ENCODE measurements at regions not wholly inside any gene's neighbourhood (a gene's known extent, or its start where the extent isn't known, plus 50 kb on each side); places are given as distances from the start of the nearest gene placed in this dataset.

DNA sequence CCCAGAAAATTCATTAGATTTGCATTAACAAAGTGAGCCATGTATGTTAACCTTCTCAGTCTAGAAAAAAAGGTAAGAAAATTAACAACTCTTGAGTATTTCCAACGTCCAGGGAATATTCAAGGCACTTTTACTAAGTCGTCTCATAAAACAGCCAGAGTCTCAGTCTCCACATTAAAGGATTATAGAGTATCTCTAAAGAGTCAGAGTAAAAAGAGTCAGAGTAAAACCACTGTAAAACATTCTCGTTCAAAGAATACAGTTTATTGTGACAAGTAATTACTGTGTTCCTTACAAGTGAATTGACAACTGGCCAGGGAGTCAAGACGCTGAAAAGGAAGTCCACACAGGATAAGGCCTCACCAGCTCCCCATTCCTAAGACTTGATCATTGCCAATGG is 97.2 kb upstream of the ISL1 start:
- no peaks in the 10 kb centered on the region for H3K36me3 ChIP-seq (ENCODE audit: insufficient read depth, low read length)
- no peak overlapping the region for H3K4me3 ChIP-seq (ENCODE audit: low read length)
- WGBS: 89% methylated on average over 4 of the region's 4 CpGs
- no peak overlapping the region for H3K27ac ChIP-seq (ENCODE audit: low read depth, low read length)
- no peaks in the 10 kb centered on the region for H3K27me3 ChIP-seq (ENCODE audit: insufficient read depth, low read length)
- no peaks in the 10 kb centered on the region for H3K9me3 ChIP-seq (ENCODE audit: insufficient read depth, low read depth, low read length)
- no peak overlapping the region for H3K9ac ChIP-seq (ENCODE audit: low read depth, low read length)
- peaks cover 13% of the 10 kb centered on the region; the same call in 1 of the 2 replicates for H3K4me1 ChIP-seq (ENCODE audit: insufficient read depth, low read length)

DNA sequence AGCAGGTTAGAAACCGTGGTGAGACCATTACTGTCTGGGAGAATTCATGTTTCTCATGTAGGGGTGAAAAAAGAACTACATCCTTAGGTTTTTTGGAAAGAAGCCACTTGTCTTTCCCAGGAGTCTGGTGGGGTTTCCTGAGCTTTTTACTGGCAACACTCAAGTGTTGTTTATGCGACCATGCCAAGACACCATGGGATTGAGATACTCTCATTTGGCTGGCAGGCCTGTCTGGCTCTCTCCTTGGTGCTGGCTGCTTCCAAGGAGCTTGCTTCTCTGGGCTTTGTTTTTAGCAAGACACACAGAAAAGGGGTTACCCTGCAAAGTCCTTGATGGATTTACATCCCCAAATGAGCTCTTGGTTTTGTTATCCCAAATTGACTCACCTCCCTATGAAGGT is 80.9 kb upstream of the ISL1 start:
- H3K4me3 ChIP-seq (ENCODE audit: low read length): no peak overlapping the region
- WGBS: 90% methylated on average over 2 of the region's 2 CpGs

DNA sequence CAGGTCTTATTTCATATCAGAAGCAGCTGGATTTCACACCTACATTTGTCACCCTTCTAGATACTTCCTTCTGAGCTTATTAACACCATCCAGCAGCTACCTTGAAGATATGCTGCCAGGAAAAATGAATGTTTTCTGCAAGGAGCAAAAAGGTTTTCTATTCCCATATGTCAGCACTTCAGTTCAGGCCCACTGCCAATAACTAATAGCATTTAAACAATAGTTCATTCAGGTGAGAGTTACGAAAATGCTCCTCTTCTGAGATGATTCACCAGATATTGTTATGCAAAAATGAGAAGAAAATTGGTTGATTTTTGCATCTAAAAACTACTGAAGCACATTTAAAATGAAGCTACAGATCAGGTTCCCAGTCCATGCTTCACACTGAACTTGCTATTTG is 56.4 kb upstream of the ISL1 start:
- no peak overlapping the region for H3K27ac ChIP-seq (ENCODE audit: low read depth, low read length)
- H3K27me3 ChIP-seq (ENCODE audit: insufficient read depth, low read length): no peaks in the 10 kb centered on the region
- 50% methylated on average over 1 of the region's 1 CpG for WGBS
- H3K9me3 ChIP-seq (ENCODE audit: insufficient read depth, low read depth, low read length): no peaks in the 10 kb centered on the region
- H3K4me3 ChIP-seq (ENCODE audit: low read length): no peak overlapping the region
- no peak overlapping the region for H3K9ac ChIP-seq (ENCODE audit: low read depth, low read length)
- no peaks in the 10 kb centered on the region for H3K36me3 ChIP-seq (ENCODE audit: insufficient read depth, low read length)
- peaks cover 13% of the 10 kb centered on the region for H3K4me1 ChIP-seq (ENCODE audit: insufficient read depth, low read length)

More for the DNA sequence above, 80.9 kb upstream of the ISL1 start:
- Histone ChIP-seq H3K9me3 (ENCODE audit: insufficient read depth, low read depth, low read length) (peaks cover 7% of the 10 kb centered on the region; the same call in 1 of the 2 replicates), H3K27me3 (ENCODE audit: insufficient read depth, low read length) (no peaks in the 10 kb centered on the region), H3K36me3 (ENCODE audit: insufficient read depth, low read length) (no peaks in the 10 kb centered on the region), H3K9ac (ENCODE audit: low read depth, low read length) (no peak overlapping the region), H3K4me1 (ENCODE audit: insufficient read depth, low read length) (no peaks in the 10 kb centered on the region), H3K27ac (ENCODE audit: low read depth, low read length) (no peak overlapping the region)
